A172 (cell line): ENCODE measurements at regions not wholly inside any gene's neighbourhood (a gene's known extent, or its start where the extent isn't known, plus 50 kb on each side); places are given as distances from the start of the nearest gene placed in this dataset.
"Not testable (repeated sequence)": the region's sequence is repeated elsewhere in the genome, so short reads cannot be mapped to it uniquely, and the experiment has no call there.

Experiments
- DNase-seq: peaks from one replicate; pipeline ENCODE4 v3.0.0-alpha.2; 2015; ENCODE audit warnings: low spot score

DNA sequence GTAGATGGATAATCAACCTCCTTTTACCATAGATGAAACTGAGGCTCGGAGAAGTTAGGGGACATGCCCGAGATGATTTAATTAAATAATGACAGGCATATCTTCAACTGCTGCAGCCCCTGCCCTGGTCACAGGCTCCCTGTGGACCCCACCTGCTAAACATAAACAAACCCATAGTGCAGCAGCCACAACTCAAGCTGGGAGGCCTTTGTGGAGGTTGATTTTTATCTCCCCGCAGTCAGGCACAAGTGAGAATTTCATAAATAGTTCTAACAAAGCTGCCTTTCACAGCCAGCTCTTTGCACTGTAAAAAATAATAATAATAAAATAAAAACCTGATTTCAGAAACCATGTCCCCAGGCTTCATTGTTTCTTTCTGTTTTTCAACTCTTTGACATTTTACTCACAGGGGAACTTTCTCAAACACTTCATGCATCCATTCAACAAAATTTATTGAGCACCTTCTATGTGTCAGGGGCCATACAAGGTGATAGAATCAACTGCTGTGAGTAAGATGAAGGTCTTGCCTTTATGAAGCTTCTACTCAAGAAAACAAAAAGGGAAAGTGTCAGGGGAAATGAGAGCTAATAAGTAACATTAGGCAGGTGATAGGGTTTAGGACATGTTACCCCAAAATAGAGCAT is 393.6 kb upstream of the PROK2 start:
- DNase-seq = no peak

DNA sequence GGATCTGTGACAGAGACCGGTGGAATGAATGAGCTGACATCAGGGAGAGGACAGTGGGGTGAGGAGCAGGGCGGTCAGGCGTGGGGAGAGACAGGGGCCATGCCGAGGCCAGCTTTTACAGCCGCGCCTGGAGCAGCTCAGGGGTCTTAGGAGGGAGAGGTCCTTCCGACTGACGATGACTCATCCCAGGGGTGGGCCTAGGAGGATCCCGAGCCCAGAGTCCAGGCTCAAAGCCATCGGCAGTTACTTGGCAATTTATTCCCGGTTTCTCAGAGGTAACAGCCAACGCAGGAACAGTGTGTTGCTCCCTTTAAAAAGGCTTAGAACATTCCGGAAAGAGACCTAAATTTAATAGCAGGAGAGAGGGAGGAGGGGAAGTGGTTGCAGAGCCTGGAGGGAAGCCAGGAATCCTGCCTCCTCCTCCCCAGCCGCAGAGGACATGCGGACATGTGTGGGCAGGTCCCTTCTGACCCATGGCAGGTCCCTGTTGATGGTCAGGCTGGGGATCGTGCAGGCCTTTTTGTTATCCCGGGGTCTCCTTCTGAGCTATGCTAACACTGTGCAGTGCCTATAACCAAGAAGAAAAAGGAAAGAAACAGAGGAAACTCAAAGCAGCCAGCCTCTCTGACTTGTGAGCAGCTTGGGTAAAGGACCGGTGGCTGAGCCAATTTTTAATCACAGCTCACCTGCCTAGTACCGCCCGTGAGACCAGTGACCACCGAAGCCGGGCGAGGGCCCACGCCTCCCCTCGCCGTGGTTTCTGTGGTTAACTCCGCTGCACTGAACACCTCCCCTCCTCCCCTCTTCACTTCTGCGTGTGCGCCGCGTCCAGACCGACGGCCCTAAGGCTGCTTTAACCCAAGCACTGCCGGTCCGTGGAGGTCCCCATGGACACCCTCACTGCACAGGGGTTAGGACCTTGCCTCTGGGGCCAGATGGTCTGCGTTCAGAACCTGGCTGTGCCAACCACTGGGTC is 392.4 kb upstream of the PROK2 start:
- DNase-seq = no peak

GRCh38 chr3:72176537-72177041 is 391.6 kb upstream of the PROK2 start:
- no peak for DNase-seq

GRCh38 chr3:72175296-72175858 is 390.4 kb upstream of the PROK2 start:
- no peak for DNase-seq

DNA sequence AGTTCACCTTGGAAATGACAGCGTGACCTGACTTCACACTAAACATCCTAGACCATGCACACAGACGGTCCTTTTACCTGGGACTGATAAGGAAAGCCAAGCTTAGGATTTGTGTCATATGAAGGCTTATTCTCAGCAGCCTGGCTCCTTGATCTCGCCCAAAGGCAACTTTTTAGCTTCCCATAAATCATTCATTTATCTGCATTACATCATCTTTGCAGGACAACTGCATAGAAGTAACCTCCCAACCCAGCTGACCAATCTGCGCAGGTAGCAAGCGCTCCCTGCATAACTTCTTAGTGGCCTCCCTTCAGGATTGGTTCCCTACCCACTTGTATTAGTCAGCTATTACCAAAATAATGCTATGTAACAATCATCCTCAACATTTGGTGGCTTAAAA is 389.9 kb upstream of the PROK2 start:
- no peak for DNase-seq

DNA sequence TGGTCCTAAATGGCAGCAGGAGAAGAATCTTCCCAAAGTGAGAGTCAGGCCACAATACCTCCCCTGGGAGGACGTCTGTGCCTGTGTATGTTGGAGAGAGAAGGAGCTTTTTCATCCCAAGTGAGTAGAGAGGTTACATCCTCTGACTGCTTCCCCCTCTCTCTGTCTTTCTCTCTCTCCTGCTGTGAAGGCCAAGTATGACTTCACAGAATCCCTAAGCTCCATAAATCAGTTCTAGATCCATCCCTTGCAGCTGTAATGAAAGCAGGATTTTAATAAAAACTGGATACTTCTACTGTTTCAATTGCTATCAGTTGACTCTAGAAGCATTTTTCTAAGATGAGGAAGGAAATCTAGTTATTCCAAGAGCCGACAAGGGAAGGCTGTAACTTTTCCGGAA is 389.1 kb upstream of the PROK2 start:
- DNase-seq = no peak

GRCh38 chr3:72171946-72172345 is 387.0 kb upstream of the PROK2 start:
- DNase-seq = no peak

DNA sequence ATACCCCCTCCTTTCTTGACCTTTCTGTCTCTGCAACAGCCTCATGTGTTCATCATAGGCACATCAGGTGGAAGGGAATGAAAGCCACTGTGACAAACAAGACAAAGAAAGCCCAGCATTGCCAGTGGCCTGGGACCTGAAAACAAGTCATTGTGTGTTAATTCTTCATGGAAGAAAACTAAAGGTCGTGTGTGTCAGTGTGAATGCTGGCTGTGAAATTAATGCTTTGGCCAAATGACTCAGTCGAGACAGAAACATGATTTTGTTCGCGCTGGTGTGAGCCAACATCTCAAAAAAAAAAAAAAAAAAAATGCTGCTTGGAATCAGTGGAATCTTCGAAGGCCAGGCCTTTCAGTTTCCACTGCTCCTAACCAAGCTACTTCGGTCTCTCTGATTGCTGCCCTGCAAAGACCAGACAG is 386.5 kb upstream of the PROK2 start:
- no peak for DNase-seq

DNA sequence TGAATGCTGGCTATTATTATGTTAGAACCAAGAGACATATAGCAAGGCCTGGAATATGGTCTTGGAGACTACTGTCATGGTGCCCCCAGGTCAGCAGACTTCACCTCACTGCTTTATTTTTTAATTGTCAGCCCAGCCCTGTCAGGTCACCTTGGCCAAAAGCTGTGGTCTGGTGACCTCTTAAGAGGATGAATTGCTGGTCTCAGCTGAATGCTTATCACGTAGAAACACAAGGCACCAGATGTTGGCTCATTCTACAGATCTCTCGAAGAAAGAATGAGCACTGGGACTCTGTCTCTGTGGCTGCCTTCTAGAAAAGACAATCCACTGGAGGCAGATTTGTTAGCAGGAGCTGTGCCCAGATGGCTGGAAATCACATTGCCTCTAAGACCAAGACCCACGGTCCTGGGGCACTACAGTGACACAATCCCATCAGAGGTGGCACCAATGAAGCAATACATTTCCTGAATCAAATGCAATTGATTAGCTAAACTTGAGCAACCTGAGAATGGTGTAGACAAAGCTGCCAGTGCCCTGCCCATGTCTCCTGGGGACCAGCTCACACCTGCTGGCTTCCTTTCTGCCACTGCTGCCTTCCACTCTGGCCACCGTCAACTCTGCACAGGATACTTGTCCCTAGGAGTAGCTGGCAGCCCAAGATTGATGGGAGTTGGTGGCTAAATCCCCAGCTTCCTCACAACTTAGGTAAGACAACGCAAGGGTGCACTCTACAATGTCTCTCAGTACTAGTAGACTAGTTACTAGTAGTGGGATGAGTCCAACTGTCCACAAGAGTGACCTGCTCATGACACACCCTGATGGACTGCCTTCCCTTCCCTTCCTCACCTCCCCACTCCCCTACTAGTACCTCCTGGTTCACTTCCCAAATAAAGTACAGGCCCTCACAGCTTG is 384.9 kb upstream of the PROK2 start:
- DNase-seq = no peak

DNA sequence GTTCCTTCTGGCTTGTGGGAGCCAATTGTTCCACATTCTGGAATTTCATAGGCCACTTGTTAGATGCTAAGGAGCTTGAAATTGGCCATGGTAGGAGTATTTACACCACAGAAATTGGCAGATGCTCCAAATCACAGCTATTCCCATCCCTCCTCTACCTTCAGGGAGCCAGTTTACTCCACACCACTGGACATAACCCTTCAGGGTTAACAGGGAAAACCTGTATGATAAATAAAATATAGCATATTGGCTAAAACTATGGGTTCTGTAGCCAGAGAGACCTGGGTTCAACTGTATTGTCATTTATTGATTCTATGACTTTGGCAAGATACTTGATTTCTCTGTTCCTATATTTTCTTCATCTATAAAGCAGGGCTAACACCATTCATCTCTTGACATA is 384.2 kb upstream of the PROK2 start:
- no peak for DNase-seq

DNA sequence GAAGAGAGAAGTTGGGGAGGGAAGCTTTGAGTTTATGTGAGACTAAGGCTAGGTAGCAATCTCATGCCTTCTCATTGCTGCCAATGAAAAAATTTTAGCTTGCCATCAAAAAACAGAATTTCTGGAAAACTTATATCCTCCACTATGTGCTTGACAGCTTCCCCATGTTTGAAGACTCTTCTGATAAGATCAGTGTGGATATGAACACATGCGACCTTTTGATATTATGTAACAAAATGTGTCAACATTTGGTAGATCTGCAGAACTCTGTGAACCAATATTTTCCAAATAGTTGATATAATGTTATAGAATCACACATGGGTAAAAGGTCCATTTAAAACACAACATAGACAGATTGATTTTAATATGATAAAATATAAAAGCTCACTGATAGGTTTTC is 380.9 kb upstream of the PROK2 start:
- no peak for DNase-seq

GRCh38 chr3:72165317-72165716 is 380.4 kb upstream of the PROK2 start:
- DNase-seq = no peak

DNA sequence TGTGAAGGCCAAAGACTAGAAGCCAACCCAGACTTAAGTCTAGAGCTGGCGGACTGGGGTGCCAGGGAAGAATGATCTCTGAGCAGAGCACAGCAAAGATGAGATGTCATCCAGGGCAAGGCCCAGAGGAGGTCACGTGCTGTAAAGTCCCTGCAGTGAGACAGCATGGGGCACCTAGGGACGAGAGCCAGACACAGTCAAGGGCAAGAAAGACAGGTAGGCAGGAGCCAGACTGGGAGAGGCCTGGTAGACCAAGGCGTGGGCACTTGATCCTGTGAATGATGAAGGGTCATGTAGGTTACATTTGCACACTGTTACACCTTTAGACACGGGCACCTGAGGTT is 379.7 kb upstream of the PROK2 start:
- DNase-seq = no peak

DNA sequence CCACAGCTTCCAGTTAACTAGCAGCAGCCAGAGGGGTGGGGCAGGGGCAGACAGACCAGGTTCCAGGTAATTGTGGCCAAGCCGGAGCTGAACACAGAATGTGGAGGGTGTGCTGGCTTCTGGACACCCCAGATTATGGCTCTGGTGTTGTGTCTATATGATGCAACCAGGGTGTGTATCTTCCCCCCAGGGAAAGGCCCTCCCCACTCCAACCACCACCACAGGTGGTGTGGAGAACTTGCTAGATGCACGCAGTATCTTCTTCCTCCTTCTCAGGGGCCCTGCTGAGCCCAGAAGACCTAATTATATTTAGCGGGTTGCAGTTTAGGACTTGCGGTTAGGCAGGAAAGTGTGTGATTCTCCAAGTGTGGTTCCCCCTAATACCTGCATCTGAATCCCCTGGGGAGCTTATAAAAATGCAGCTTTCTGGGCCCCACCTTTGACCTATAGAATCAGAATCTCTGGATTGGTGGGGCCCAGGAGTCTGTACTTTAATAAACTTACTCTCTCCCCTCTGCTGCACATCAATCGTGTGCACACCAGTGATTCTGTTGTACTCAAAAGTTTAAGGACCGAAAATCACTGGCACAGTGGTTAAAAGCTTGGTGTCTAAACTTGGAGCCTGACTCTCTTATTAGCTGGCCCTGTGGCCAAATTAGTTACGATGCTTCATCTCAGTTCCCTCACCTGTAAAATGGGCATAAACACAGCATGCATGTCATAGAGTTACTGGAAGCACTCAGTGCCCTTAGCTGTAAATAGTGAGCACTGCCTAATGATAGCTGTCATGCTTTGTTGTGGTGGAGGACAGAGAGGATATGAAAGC is 379.1 kb upstream of the PROK2 start:
- no peak for DNase-seq

- no peak for DNase-seq
Measured at GRCh38 chr3:72162649-72163184, 377.8 kb upstream of the PROK2 start.

DNA sequence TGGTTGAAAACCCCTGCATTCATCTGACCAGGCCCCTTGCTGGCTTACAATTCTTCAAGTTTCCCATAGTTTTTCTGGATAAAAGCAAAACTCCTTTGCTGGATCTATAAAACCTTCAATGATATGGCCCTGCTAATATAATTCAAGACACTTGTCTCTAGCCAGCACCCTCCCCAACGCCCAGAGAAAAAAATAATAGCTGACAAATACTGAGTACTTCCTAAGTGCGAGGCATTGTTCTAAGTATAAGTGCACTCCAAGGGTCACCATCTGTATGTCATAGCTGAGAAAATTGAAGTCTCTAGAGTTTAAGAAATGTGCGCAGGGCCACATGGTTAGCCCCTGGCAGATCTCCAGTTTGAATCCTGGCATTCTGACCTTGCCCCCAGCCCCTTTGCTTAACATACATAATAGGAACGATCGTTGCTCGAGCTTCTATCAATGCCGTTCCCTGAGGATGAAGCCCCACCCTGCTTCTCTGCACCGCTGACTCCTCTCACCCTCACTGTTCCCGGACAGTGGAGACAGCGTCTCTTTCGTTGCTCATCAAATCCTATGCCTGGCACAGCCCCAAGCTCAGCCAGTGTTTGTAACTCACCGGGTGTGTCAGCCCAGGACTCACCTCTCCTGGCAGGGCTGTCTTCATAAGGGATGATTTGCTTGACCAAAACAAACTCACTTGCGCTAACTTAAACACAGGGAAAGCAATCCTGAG is 377.1 kb upstream of the PROK2 start:
- peak; percentile 62 for DNase-seq

GRCh38 chr3:72161285-72161684 is 376.3 kb upstream of the PROK2 start:
- not testable (repeated sequence) for DNase-seq

- DNase-seq = no peak
Measured at GRCh38 chr3:72160351-72160750, 375.4 kb upstream of the PROK2 start.

GRCh38 chr3:72159487-72159886 is 374.5 kb upstream of the PROK2 start:
- no peak for DNase-seq
